ENCODE measurements at regions not wholly inside any gene's neighbourhood (a gene's known extent, or its start where the extent isn't known, plus 50 kb on each side); places are given as distances from the start of the nearest gene placed in this dataset.

DNA sequence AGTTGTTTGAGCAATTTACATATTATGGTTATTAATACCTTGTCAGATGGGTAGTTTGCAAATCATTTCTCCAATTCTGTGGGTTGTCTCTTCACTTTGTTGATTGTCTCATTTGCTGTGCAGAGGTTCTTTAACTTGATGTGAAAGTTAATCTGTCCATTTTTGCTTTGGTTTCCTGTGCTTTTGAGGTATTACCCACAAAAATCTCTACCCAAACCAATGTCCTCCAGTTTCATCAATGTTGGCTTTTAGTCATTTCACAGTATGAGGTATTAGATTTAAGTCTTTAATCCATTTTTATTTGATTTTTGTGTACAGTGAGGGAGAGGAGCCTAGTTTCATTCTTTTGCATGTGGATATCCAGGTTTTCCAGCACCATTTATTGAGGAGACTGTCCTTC is 82.4 kb downstream of the MRPS30 start:
- Histone ChIP-seq H3K36me3 (no peaks in the 10 kb centered on the region), H3K27ac (no peak overlapping the region), H3K4me3 (no peak overlapping the region), H3K4me1 (replicated peaks) (no peaks in the 10 kb centered on the region), H3K9me3 (no peaks in the 10 kb centered on the region), H3K27me3 (replicated peaks; ENCODE audit: insufficient read depth) (no peaks in the 10 kb centered on the region)
- no peak for DNase-seq (ENCODE audit: low spot score)
- intact Hi-C loops (cut with DNase I) = no loop called here
- TF ChIP-seq POLR2AphosphoS5 (IDR thresholded peaks at IDR 0.05) = no peak
- TF ChIP-seq POLR2A (IDR thresholded peaks at IDR 0.05) = no peak
- TF ChIP-seq, protein P1, sequence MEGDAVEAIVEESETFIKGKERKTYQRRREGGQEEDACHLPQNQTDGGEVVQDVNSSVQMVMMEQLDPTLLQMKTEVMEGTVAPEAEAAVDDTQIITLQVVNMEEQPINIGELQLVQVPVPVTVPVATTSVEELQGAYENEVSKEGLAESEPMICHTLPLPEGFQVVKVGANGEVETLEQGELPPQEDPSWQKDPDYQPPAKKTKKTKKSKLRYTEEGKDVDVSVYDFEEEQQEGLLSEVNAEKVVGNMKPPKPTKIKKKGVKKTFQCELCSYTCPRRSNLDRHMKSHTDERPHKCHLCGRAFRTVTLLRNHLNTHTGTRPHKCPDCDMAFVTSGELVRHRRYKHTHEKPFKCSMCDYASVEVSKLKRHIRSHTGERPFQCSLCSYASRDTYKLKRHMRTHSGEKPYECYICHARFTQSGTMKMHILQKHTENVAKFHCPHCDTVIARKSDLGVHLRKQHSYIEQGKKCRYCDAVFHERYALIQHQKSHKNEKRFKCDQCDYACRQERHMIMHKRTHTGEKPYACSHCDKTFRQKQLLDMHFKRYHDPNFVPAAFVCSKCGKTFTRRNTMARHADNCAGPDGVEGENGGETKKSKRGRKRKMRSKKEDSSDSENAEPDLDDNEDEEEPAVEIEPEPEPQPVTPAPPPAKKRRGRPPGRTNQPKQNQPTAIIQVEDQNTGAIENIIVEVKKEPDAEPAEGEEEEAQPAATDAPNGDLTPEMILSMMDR (IDR thresholded peaks at IDR 0.05) = no peak

DNA sequence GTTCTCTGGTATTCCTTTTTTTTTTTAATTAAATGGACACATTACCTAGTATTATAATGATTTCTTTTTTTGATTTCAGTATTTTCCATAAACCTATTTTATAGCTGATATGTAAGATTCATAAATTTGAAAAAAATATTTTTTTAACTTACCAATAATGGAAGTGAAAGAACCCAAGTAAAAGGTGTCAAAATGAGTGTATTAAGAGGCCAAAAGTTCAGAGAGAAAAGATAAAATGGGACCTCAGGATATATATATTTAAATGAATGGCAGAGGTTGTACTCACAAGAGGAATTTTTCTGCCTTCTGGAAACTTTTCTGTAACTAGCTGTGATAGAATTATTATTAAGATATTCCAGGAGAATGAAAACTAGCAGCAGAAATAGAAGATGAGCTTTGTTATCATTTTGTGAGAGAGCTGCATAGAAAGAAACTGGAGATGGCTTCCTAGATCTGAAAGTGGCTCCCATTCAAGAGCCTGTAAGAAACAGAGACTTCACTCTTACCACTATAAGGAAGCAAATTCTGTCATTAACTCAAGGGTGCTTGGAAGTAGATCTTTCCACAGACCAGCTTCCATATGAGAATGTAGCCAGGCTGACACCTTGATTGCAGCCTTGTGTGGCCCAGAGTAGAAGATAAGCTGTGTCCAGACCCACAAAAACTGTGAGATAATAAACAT is 91.7 kb downstream of the MRPS30 start:
- Histone ChIP-seq H3K4me3 (no peak overlapping the region), H3K27me3 (replicated peaks; ENCODE audit: insufficient read depth) (no peaks in the 10 kb centered on the region), H3K4me1 (replicated peaks) (no peaks in the 10 kb centered on the region), H3K36me3 (no peaks in the 10 kb centered on the region), H3K9me3 (no peaks in the 10 kb centered on the region), H3K27ac (no peak overlapping the region)
- DNase-seq (ENCODE audit: low spot score) = no peak
- TF ChIP-seq POLR2AphosphoS5 (IDR thresholded peaks at IDR 0.05) (no peak), POLR2A (IDR thresholded peaks at IDR 0.05) (no peak)
- TF ChIP-seq, protein P1 (IDR thresholded peaks at IDR 0.05) = no peak
- intact Hi-C loops (cut with DNase I) = no loop called here

DNA sequence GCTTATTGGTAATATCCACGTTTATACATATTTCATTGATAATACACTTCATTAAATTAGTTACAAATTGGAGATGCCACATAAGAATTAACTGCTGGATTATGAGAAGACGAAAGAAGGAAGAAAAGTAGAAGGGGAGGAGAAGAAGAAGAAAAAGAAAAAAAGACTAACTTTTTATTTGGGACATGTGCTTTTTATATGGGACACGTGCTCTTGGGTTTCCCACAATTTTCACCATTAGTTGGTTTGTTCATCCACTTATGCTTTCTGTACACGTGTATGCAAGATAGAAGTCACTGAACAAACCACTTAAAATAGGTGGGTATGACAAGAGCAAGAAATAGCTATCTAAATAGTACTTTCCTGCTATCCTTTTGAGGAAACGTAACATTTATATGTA is 98.6 kb downstream of the MRPS30 start:
- Histone ChIP-seq H3K4me3 (no peak overlapping the region), H3K9me3 (no peaks in the 10 kb centered on the region), H3K4me1 (replicated peaks) (no peaks in the 10 kb centered on the region), H3K36me3 (no peaks in the 10 kb centered on the region), H3K27me3 (replicated peaks; ENCODE audit: insufficient read depth) (no peaks in the 10 kb centered on the region), H3K27ac (no peak overlapping the region)
- no peak for DNase-seq (ENCODE audit: low spot score)
- TF ChIP-seq POLR2AphosphoS5 (IDR thresholded peaks at IDR 0.05) (no peak), POLR2A (IDR thresholded peaks at IDR 0.05) (no peak)
- TF ChIP-seq, protein P1 (IDR thresholded peaks at IDR 0.05) = no peak
- 72% methylated on average over 5 of the region's 5 CpGs for WGBS
- intact Hi-C loops (cut with DNase I) = no loop called here

DNA sequence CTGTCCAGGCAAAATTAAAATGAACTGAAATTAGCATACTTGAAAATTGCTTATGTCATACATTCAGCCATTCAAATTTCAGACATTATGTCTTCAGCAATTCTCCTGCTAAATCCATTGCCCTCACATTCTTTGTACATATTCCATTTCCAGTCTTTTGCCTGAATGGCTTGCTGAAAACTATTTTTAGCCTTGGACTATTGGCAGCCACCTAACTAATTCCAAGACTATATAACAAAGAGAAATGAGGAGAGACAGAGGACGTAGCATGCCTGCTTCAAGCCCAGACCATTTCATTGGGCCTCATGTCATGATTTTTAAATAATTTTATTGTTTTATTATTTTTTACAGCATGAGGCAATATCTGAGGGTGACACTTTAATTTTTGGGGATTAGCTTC is 100.3 kb downstream of the MRPS30 start:
- Histone ChIP-seq H3K4me1 (replicated peaks) (no peaks in the 10 kb centered on the region), H3K9me3 (no peaks in the 10 kb centered on the region), H3K27ac (no peak overlapping the region), H3K27me3 (replicated peaks; ENCODE audit: insufficient read depth) (no peaks in the 10 kb centered on the region), H3K4me3 (no peak overlapping the region), H3K36me3 (no peaks in the 10 kb centered on the region)
- TF ChIP-seq, protein P1 (IDR thresholded peaks at IDR 0.05) = no peak
- no peak for TF ChIP-seq POLR2A (IDR thresholded peaks at IDR 0.05)
- TF ChIP-seq POLR2AphosphoS5 (IDR thresholded peaks at IDR 0.05) = no peak
- no peak for DNase-seq (ENCODE audit: low spot score)
- intact Hi-C loops (cut with DNase I) = no loop called here
- WGBS = 60% methylated on average over 1 of the region's 1 CpG

DNA sequence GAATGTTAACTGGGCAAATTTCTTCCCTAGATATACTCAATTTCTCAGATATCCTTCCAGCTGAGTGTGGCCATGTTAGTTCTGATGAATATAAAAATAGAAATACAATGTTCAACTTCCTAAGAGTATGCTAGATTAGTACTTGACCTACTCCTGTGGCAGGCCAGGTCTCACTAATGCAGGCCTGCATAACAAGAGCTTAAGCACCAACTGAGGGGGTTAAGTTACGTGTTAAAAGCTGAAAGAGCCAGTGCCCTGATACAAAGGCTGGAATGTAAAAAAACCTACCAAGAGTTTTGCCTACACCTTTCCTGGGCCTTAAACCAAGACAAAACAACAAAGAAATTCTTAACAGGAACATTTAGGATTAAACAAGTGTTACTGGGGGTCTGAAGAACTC is 102.8 kb downstream of the MRPS30 start:
- H3K27ac ChIP-seq = no peak overlapping the region
- H3K36me3 ChIP-seq = no peaks in the 10 kb centered on the region
- no peaks in the 10 kb centered on the region for H3K9me3 ChIP-seq
- 75% methylated on average over 1 of the region's 1 CpG for WGBS
- H3K4me3 ChIP-seq = no peak overlapping the region
- intact Hi-C loops (cut with DNase I) = no loop called here
- TF ChIP-seq, protein P1 (IDR thresholded peaks at IDR 0.05) = no peak
- TF ChIP-seq POLR2A (IDR thresholded peaks at IDR 0.05) = no peak
- TF ChIP-seq POLR2AphosphoS5 (IDR thresholded peaks at IDR 0.05) = no peak
- no peaks in the 10 kb centered on the region for H3K27me3 ChIP-seq (replicated peaks; ENCODE audit: insufficient read depth)
- no peaks in the 10 kb centered on the region for H3K4me1 ChIP-seq (replicated peaks)
- DNase-seq (ENCODE audit: low spot score) = no peak

Data from prostate gland (tissue), 2 donors.